ENCODE measurements at regions not wholly inside any gene's neighbourhood (a gene's known extent, or its start where the extent isn't known, plus 50 kb on each side); places are given as distances from the start of the nearest gene placed in this dataset.

- POLR2A ChIA-PET, result no interaction called here
- no peak for DNase-seq (ENCODE audit: extremely low spot score)
- CTCF ChIA-PET, result no interaction called here
Observed at GRCh38 chr19:27738569-27739193, 1474.3 kb downstream of the UQCRFS1 start.

DNA sequence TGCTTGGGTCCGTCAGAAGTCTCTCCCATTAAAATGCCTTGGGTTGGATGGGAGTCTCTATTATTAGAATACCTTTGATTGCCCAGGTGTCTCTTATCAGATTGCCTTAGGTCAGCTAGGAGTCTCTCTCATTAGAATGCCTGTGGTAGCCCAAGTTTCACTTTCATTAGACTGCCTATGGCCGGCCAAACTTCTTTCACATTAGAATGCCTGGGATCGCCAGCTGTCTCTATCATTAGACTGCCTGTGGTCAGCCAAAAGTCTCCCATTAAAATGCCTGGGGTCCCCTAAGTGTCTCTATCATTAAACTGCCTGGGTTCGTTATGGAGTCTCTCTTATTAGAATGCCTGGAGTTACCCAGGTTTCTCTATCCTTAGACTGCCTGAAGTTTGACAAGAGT, 1476.7 kb downstream of the UQCRFS1 start:
- ChIA-PET POLR2A (no interaction called here), CTCF (no interaction called here)
- no peak for DNase-seq (ENCODE audit: extremely low spot score)
- no peak for TF ChIP-seq CTCF (IDR thresholded peaks at IDR 0.05; ENCODE audit: control extremely low read depth, extremely low read depth, low read depth, missing control alignments)

More at GRCh38 chr19:27738569-27739193, 1474.3 kb downstream of the UQCRFS1 start:
- TF ChIP-seq CTCF (IDR thresholded peaks at IDR 0.05; ENCODE audit: control extremely low read depth, extremely low read depth, low read depth, missing control alignments), result no peak

DNA sequence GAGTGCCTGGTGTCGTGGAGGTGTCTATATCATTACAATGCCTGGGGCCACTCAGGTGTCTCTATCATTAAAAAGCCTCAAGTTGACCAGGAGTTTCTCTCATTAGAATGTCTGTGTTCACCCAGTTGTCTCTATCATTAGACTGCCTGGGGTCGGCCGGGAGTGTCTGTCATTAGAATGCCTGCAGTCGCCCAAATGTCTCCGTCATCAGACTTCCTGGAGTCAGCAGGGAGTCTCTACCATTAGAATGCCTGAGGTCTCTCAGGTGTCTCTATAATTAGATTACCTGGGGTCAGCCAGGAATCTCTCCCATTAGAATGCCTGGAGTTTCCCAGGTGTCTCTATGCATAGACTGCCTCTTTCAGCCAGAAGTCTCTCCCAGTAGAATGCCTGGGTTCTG, 1477.6 kb downstream of the UQCRFS1 start:
- POLR2A ChIA-PET, result no interaction called here
- CTCF ChIA-PET, result no interaction called here
- DNase-seq (ENCODE audit: extremely low spot score), result no peak
- no peak for TF ChIP-seq CTCF (IDR thresholded peaks at IDR 0.05; ENCODE audit: control extremely low read depth, extremely low read depth, low read depth, missing control alignments)

- no peak for TF ChIP-seq CTCF (IDR thresholded peaks at IDR 0.05; ENCODE audit: control extremely low read depth, extremely low read depth, low read depth, missing control alignments)
- POLR2A ChIA-PET, result no interaction called here
- no peak for DNase-seq (ENCODE audit: extremely low spot score)
- CTCF ChIA-PET, result no interaction called here
Observed at GRCh38 chr19:27734496-27735220, 1478.3 kb downstream of the UQCRFS1 start.

GRCh38 chr19:27733551-27734266, 1479.2 kb downstream of the UQCRFS1 start:
- DNase-seq (ENCODE audit: extremely low spot score), result no peak
- CTCF ChIA-PET, result no interaction called here
- no peak for TF ChIP-seq CTCF (IDR thresholded peaks at IDR 0.05; ENCODE audit: control extremely low read depth, extremely low read depth, low read depth, missing control alignments)
- POLR2A ChIA-PET, result no interaction called here

DNA sequence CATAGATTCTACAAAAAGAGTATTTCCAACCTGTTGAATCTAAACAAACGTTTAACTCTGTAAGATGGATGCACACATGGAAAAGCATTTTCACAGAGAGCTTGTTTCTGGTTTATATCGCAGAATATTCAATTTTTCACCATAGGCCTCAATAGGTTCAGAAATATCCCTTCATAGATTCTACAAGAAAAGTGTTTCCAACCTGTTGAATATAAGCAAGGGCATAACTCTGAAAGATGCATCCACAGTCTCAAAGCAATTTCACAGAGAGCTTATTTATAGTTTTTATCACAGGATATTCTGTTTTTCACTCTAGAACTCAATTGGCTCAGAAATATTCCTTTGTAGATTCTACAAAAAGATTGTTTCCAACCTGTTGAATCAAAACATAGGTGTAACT, 1483.6 kb downstream of the UQCRFS1 start:
- no peak for DNase-seq (ENCODE audit: extremely low spot score)
- ChIA-PET CTCF (interaction anchor here (1.2 kb wide), 1 partner anchor 17 kb away, joined by 3 read pairs; no protein-coding TSS in a partner anchor), POLR2A (no interaction called here)
- no peak for TF ChIP-seq CTCF (IDR thresholded peaks at IDR 0.05; ENCODE audit: control extremely low read depth, extremely low read depth, low read depth, missing control alignments)
